Sigmoid colon (tissue), 4 donors: ENCODE measurements at regions not wholly inside any gene's neighbourhood (a gene's known extent, or its start where the extent isn't known, plus 50 kb on each side); places are given as distances from the start of the nearest gene placed in this dataset.

Experiments used
- POLR2AphosphoS5 ChIP-seq, 4 donors: sonication (generic); formaldehyde crosslinking; IDR thresholded peaks; one replicate each; pipeline ENCODE4 v1.6.1; 2017; ENCODE audit warnings: antibody characterized with exemption in 4 of 4
- TF ChIP-seq, protein P1 (sequence below), 4 experiments: fragments of 450-650 bp in 3 of 4; fragments of 200-600 bp in 1 of 4; IDR thresholded peaks; one replicate each; pipeline ENCODE4 v1.5.1; 2016 to 2019; ENCODE audit warnings: antibody characterized with exemption in 4 of 4, mild to moderate bottlenecking in 3 of 4, moderate library complexity in 2 of 4

- TF ChIP-seq, protein P1, sequence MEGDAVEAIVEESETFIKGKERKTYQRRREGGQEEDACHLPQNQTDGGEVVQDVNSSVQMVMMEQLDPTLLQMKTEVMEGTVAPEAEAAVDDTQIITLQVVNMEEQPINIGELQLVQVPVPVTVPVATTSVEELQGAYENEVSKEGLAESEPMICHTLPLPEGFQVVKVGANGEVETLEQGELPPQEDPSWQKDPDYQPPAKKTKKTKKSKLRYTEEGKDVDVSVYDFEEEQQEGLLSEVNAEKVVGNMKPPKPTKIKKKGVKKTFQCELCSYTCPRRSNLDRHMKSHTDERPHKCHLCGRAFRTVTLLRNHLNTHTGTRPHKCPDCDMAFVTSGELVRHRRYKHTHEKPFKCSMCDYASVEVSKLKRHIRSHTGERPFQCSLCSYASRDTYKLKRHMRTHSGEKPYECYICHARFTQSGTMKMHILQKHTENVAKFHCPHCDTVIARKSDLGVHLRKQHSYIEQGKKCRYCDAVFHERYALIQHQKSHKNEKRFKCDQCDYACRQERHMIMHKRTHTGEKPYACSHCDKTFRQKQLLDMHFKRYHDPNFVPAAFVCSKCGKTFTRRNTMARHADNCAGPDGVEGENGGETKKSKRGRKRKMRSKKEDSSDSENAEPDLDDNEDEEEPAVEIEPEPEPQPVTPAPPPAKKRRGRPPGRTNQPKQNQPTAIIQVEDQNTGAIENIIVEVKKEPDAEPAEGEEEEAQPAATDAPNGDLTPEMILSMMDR (IDR thresholded peaks at IDR 0.05): no peak
- TF ChIP-seq POLR2AphosphoS5 (IDR thresholded peaks at IDR 0.05): no peak
Measured at GRCh38 chr18:51453594-51453993, 256.1 kb upstream of the MEX3C start.
